ENCODE measurements at regions not wholly inside any gene's neighbourhood (a gene's known extent, or its start where the extent isn't known, plus 50 kb on each side); places are given as distances from the start of the nearest gene placed in this dataset.

DNA sequence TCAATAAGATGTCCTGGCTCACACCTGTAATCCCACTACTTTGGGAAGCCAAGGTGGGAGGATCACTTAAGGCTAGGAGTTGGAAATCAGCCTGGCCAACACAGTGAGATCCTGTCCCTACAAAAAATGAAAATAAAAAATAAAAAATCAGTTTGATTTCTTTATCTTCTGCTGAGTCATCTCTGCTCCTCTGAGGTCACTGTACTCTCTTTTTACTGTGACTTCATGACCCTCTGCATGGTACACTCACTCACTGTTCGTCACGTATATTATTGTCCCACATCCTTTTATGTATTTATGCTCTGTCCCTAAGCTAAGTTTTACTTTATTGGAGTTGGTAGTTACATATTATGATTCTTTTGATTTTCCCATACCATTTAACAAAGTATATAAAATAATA lies 333.3 kb downstream of the PCDH7 start:
- TF ChIP-seq, protein P1, sequence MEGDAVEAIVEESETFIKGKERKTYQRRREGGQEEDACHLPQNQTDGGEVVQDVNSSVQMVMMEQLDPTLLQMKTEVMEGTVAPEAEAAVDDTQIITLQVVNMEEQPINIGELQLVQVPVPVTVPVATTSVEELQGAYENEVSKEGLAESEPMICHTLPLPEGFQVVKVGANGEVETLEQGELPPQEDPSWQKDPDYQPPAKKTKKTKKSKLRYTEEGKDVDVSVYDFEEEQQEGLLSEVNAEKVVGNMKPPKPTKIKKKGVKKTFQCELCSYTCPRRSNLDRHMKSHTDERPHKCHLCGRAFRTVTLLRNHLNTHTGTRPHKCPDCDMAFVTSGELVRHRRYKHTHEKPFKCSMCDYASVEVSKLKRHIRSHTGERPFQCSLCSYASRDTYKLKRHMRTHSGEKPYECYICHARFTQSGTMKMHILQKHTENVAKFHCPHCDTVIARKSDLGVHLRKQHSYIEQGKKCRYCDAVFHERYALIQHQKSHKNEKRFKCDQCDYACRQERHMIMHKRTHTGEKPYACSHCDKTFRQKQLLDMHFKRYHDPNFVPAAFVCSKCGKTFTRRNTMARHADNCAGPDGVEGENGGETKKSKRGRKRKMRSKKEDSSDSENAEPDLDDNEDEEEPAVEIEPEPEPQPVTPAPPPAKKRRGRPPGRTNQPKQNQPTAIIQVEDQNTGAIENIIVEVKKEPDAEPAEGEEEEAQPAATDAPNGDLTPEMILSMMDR (conservative IDR thresholded peaks at IDR 0.05; ENCODE audit: low read length), result no peak
- no peak for TF ChIP-seq EZH2phosphoT487 (IDR thresholded peaks at IDR 0.05; ENCODE audit: borderline replicate concordance, low read depth, low read length)
